ENCODE measurements at regions not wholly inside any gene's neighbourhood (a gene's known extent, or its start where the extent isn't known, plus 50 kb on each side); places are given as distances from the start of the nearest gene placed in this dataset.
"Not testable (repeated sequence)": the region's sequence is repeated elsewhere in the genome, so short reads cannot be mapped to it uniquely, and the experiment has no call there.

DNA sequence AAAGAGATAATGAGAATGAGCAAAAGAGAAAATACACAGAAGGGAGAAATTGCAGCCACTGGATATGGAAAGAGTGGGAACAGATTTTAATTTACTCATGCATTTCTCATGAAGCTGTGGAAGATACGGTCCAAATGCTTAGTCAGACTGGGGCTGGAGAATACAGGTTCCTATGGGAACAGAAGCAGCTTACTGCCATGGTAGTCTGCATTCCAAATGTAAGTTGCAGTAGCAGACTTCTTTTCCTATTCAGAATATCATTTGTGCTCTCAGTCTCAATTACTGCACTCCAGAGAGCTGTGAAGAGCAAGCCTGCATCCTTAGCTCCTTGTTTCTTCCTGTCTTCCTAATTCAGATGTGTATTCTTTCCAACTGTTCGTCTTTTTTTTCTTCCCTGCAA lies 190.8 kb upstream of the TMEM196 start:
- H3K9me3 ChIP-seq (ENCODE audit: control insufficient read depth, insufficient read depth, low read length) = no peaks in the 10 kb centered on the region
- no peaks in the 10 kb centered on the region for H3K27me3 ChIP-seq (ENCODE audit: control insufficient read depth, insufficient read depth, low read length)
- no peak overlapping the region for H3K4me3 ChIP-seq (ENCODE audit: low read depth, low read length)
- no peak for DNase-seq (ENCODE audit: low read depth, low spot score)
- ChIA-PET CTCF (no interaction called here), POLR2A (no interaction called here)
- H3K27ac ChIP-seq (ENCODE audit: low read depth, low read length) = no peak overlapping the region
- TF ChIP-seq, protein P1, sequence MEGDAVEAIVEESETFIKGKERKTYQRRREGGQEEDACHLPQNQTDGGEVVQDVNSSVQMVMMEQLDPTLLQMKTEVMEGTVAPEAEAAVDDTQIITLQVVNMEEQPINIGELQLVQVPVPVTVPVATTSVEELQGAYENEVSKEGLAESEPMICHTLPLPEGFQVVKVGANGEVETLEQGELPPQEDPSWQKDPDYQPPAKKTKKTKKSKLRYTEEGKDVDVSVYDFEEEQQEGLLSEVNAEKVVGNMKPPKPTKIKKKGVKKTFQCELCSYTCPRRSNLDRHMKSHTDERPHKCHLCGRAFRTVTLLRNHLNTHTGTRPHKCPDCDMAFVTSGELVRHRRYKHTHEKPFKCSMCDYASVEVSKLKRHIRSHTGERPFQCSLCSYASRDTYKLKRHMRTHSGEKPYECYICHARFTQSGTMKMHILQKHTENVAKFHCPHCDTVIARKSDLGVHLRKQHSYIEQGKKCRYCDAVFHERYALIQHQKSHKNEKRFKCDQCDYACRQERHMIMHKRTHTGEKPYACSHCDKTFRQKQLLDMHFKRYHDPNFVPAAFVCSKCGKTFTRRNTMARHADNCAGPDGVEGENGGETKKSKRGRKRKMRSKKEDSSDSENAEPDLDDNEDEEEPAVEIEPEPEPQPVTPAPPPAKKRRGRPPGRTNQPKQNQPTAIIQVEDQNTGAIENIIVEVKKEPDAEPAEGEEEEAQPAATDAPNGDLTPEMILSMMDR (IDR thresholded peaks at IDR 0.05; ENCODE audit: low read depth, low read length) = no peak

DNA sequence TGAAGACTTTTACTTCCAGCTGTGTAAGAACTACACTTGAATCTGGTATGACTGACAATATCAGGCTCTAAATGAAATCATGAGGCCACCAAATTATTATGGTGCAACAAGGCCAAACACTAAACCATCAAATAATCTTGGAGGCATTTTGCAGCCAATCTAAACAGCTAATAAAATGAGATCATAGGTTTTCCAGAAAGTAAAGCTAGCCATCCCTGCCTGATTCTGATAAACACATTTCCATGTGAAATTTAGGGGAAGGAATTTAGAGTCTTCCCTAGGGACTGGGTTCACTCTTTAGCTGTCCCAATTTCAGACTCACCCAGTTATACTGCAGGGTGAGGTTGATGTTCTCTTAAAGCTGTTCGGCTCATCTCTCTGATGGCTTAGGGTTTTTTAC lies 190.3 kb upstream of the TMEM196 start:
- CTCF ChIA-PET = interaction anchor here (2.1 kb wide), 1 partner anchor 634 kb away, joined by 6 read pairs; no protein-coding TSS in a partner anchor
- Histone ChIP-seq H3K4me3 (ENCODE audit: low read depth, low read length) (no peak overlapping the region), H3K9me3 (ENCODE audit: control insufficient read depth, insufficient read depth, low read length) (no peaks in the 10 kb centered on the region), H3K27me3 (ENCODE audit: control insufficient read depth, insufficient read depth, low read length) (no peaks in the 10 kb centered on the region), H3K27ac (ENCODE audit: low read depth, low read length) (no peak overlapping the region)
- POLR2A ChIA-PET = no interaction called here
- no peak for DNase-seq (ENCODE audit: low read depth, low spot score)
- TF ChIP-seq, protein P1 (IDR thresholded peaks at IDR 0.05; ENCODE audit: low read depth, low read length) = no peak

DNA sequence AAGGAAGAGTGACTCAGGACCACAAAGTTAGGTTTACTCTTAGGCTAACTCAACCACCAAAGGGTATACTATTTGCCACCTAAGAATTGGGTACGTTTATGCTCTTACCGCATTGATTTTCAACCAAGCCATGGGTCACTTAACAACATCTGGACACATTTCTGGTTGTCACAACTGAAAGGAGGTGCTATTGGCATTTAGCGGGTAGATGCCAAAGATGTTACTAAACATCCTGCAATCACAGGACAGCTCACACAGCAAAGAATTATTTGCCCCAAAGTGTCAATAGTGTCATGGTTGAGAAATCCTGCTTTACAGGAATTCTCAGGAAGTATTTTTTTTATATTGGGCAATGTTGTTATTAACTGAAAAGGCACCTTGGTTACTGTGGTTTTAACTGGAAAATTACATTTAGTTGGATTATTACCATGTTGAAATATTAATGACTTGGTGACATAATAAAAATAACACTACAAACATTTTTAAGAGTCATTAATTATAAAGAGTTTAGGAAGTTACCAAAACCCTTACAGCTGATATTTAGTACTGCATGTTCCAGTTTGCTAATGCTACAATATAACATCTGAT lies 185.0 kb upstream of the TMEM196 start:
- Histone ChIP-seq H3K9me3 (ENCODE audit: control insufficient read depth, insufficient read depth, low read length) (no peaks in the 10 kb centered on the region), H3K27ac (ENCODE audit: low read depth, low read length) (no peak overlapping the region), H3K4me3 (ENCODE audit: low read depth, low read length) (no peak overlapping the region), H3K27me3 (ENCODE audit: control insufficient read depth, insufficient read depth, low read length) (no peaks in the 10 kb centered on the region)
- TF ChIP-seq, protein P1 (IDR thresholded peaks at IDR 0.05; ENCODE audit: low read depth, low read length) = no peak
- no peak for DNase-seq (ENCODE audit: low read depth, low spot score)
- CTCF ChIA-PET = no interaction called here
- POLR2A ChIA-PET = no interaction called here

DNA sequence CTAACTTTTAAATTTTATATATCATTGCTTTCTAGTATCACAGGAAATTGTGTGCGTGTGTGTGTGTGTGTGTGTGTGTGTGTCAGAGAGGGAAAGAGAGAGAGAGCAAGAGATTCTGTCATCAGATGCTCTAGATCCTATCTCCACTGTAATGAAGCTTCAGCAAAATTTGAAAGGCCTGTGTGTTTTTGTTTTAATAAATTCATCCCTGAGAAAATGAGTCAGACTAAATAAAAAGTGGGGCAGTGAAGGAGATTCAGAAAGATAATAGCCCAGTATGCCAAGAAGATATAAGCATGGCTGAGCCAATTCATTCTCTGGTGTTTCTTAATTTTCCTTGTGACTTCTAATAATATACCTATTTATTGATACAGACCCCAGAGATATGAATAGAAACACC lies 184.2 kb upstream of the TMEM196 start:
- ChIA-PET POLR2A (no interaction called here), CTCF (no interaction called here)
- Histone ChIP-seq H3K4me3 (ENCODE audit: low read depth, low read length) (no peak overlapping the region), H3K27me3 (ENCODE audit: control insufficient read depth, insufficient read depth, low read length) (no peaks in the 10 kb centered on the region), H3K9me3 (ENCODE audit: control insufficient read depth, insufficient read depth, low read length) (no peaks in the 10 kb centered on the region), H3K27ac (ENCODE audit: low read depth, low read length) (no peak overlapping the region)
- TF ChIP-seq, protein P1 (IDR thresholded peaks at IDR 0.05; ENCODE audit: low read depth, low read length) = no peak
- no peak for DNase-seq (ENCODE audit: low read depth, low spot score)

DNA sequence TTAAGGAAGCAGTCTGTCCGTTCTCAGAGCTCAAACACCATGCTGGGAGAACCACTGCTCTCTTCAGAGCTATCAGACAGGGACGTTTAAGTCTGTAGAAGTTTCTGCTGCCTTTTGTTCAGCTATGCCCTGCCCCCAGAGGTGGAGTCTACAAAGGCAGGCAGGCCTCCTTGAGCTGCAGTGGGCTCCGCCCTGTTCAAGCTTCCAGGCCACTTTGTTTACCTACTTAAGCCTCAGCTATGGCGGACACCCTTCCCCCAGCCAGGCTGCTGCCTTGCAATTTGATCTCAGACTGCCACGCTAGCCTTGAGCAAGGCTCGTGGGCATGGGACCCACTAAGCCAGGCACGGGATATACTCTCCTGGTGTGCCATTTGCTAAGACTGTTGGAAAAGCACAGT lies 180.7 kb upstream of the TMEM196 start:
- DNase-seq (ENCODE audit: low read depth, low spot score); POLR2A ChIA-PET; H3K4me3 ChIP-seq (ENCODE audit: low read depth, low read length); H3K9me3 ChIP-seq (ENCODE audit: control insufficient read depth, insufficient read depth, low read length); CTCF ChIA-PET; H3K27me3 ChIP-seq (ENCODE audit: control insufficient read depth, insufficient read depth, low read length); H3K27ac ChIP-seq (ENCODE audit: low read depth, low read length): not testable (repeated sequence)

DNA sequence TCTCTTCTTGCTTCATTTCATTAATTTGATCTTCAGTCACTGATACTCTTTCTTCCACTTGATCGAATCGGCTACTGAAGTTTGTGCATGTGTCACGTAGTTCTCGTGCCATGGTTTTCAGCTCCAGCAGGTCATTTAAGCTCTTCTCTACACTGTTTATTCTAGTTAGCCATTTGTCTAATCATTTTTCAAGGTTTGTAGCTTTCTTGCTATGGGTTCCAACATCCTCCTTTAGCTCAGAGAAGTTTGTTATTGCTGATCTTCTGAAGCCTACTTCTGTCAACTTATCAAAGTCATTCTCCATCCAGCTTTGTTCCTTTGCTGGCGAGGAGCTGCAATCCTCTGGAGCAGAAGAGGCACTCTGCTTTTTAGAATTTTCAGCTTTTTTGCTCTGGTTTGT lies 180.0 kb upstream of the TMEM196 start:
- H3K9me3 ChIP-seq (ENCODE audit: control insufficient read depth, insufficient read depth, low read length); H3K4me3 ChIP-seq (ENCODE audit: low read depth, low read length); POLR2A ChIA-PET; H3K27ac ChIP-seq (ENCODE audit: low read depth, low read length); CTCF ChIA-PET; DNase-seq (ENCODE audit: low read depth, low spot score); H3K27me3 ChIP-seq (ENCODE audit: control insufficient read depth, insufficient read depth, low read length): not testable (repeated sequence)

All from AG04450 (cell line).